ENCODE measurements at regions not wholly inside any gene's neighbourhood (a gene's known extent, or its start where the extent isn't known, plus 50 kb on each side); places are given as distances from the start of the nearest gene placed in this dataset.

GRCh38 chr3:18070944-18071343, 328.5 kb upstream of the TBC1D5 start:
- Histone ChIP-seq H3K4me3 (no peak overlapping the region), H3K27me3 (no peaks in the 10 kb centered on the region), H3K36me3 (no peaks in the 10 kb centered on the region), H3K9me3 (no peaks in the 10 kb centered on the region), H3K27ac (no peak overlapping the region), H3K4me1 (no peaks in the 10 kb centered on the region)
- DNase-seq, result no peak
- in situ Hi-C loops (cut with MboI; ENCODE audit: low pct_ligation_motif_present in 1 of 4, low pct_unique_long_range_greater_than_20kb in 1 of 4, low sequenced_read_pairs in 3 of 4), result no loop called here
- 42 to 68% methylated on average over 1 of the region's 1 CpG for WGBS, 2 donors (ENCODE audit: low coverage in 1 of 2)
- intact Hi-C loops (cut with DNase I; ENCODE audit: low total_unique reads), result no loop called here
- TF ChIP-seq EP300 (IDR thresholded peaks at IDR 0.05; ENCODE audit: low read depth), result no peak
- TF ChIP-seq POLR2AphosphoS5 (IDR thresholded peaks at IDR 0.05), result no peak

- DNase-seq, result no peak
- WGBS, 2 donors (ENCODE audit: low coverage in 1 of 2), result 70 to 82% methylated on average over 2 of the region's 2 CpGs
- Histone ChIP-seq H3K27ac (no peak overlapping the region), H3K36me3 (no peaks in the 10 kb centered on the region), H3K4me1 (no peaks in the 10 kb centered on the region), H3K9me3 (no peaks in the 10 kb centered on the region), H3K4me3 (no peak overlapping the region), H3K27me3 (no peaks in the 10 kb centered on the region)
- no peak for TF ChIP-seq CTCF (IDR thresholded peaks at IDR 0.05)
- no peak for TF ChIP-seq POLR2A (IDR thresholded peaks at IDR 0.05)
- TF ChIP-seq EP300 (IDR thresholded peaks at IDR 0.05; ENCODE audit: low read depth), result no peak
- TF ChIP-seq POLR2AphosphoS5 (IDR thresholded peaks at IDR 0.05), result no peak
- intact Hi-C loops (cut with DNase I; ENCODE audit: low total_unique reads), result no loop called here
- in situ Hi-C loops (cut with MboI; ENCODE audit: low pct_ligation_motif_present in 1 of 4, low pct_unique_long_range_greater_than_20kb in 1 of 4, low sequenced_read_pairs in 3 of 4), result no loop called here
Observed at GRCh38 chr3:18070231-18070630, 327.8 kb upstream of the TBC1D5 start.

- no peaks in the 10 kb centered on the region for H3K4me1 ChIP-seq
- WGBS, 2 donors (ENCODE audit: low coverage in 1 of 2), result 97% methylated on average over 1 of the region's 1 CpG; no CpG with 5 or more reads in 1 of the 2 donors
- H3K9me3 ChIP-seq, result no peaks in the 10 kb centered on the region
- in situ Hi-C loops (cut with MboI; ENCODE audit: low pct_ligation_motif_present in 1 of 4, low pct_unique_long_range_greater_than_20kb in 1 of 4, low sequenced_read_pairs in 3 of 4), result no loop called here
- no peaks in the 10 kb centered on the region for H3K27me3 ChIP-seq
- H3K36me3 ChIP-seq, result no peaks in the 10 kb centered on the region
- DNase-seq, result no peak
- TF ChIP-seq POLR2A (IDR thresholded peaks at IDR 0.05), result no peak
- no peak for TF ChIP-seq POLR2AphosphoS5 (IDR thresholded peaks at IDR 0.05)
- no peak for TF ChIP-seq CTCF (IDR thresholded peaks at IDR 0.05)
- TF ChIP-seq EP300 (IDR thresholded peaks at IDR 0.05; ENCODE audit: low read depth), result no peak
- intact Hi-C loops (cut with DNase I; ENCODE audit: low total_unique reads), result no loop called here
- no peak overlapping the region for H3K4me3 ChIP-seq
- H3K27ac ChIP-seq, result no peak overlapping the region
Observed at GRCh38 chr3:18069568-18069967, 327.1 kb upstream of the TBC1D5 start.

- intact Hi-C loops (cut with DNase I; ENCODE audit: low total_unique reads), result no loop called here
- DNase-seq, result no peak
- Histone ChIP-seq H3K4me3 (no peak overlapping the region), H3K36me3 (no peaks in the 10 kb centered on the region), H3K9me3 (no peaks in the 10 kb centered on the region), H3K27ac (no peak overlapping the region), H3K27me3 (no peaks in the 10 kb centered on the region), H3K4me1 (no peaks in the 10 kb centered on the region)
- TF ChIP-seq CTCF (IDR thresholded peaks at IDR 0.05), result no peak
- no peak for TF ChIP-seq POLR2AphosphoS5 (IDR thresholded peaks at IDR 0.05)
- no peak for TF ChIP-seq EP300 (IDR thresholded peaks at IDR 0.05; ENCODE audit: low read depth)
- 67 to 100% methylated on average over 2 to 3 of the region's 3 CpGs for WGBS, 2 donors (ENCODE audit: low coverage in 1 of 2)
- in situ Hi-C loops (cut with MboI; ENCODE audit: low pct_ligation_motif_present in 1 of 4, low pct_unique_long_range_greater_than_20kb in 1 of 4, low sequenced_read_pairs in 3 of 4), result no loop called here
Observed at GRCh38 chr3:18066899-18067582, 324.6 kb upstream of the TBC1D5 start.

- Histone ChIP-seq H3K4me3 (no peak overlapping the region), H3K27me3 (no peaks in the 10 kb centered on the region), H3K27ac (no peak overlapping the region), H3K4me1 (no peaks in the 10 kb centered on the region), H3K9me3 (no peaks in the 10 kb centered on the region), H3K36me3 (no peaks in the 10 kb centered on the region)
- no peak for DNase-seq
- in situ Hi-C loops (cut with MboI; ENCODE audit: low pct_ligation_motif_present in 1 of 4, low pct_unique_long_range_greater_than_20kb in 1 of 4, low sequenced_read_pairs in 3 of 4) (no loop called here), intact Hi-C loops (cut with DNase I; ENCODE audit: low total_unique reads) (no loop called here)
- TF ChIP-seq EP300 (IDR thresholded peaks at IDR 0.05; ENCODE audit: low read depth), result no peak
- TF ChIP-seq POLR2A (IDR thresholded peaks at IDR 0.05), result no peak
- no peak for TF ChIP-seq CTCF (IDR thresholded peaks at IDR 0.05)
- TF ChIP-seq POLR2AphosphoS5 (IDR thresholded peaks at IDR 0.05), result no peak
- WGBS, 2 donors (ENCODE audit: low coverage in 1 of 2), result 85% methylated on average over 1 of the region's 1 CpG
Observed at GRCh38 chr3:18064586-18064985, 322.2 kb upstream of the TBC1D5 start.
